Liver (tissue), 8 donors: ENCODE measurements at regions not wholly inside any gene's neighbourhood (a gene's known extent, or its start where the extent isn't known, plus 50 kb on each side); places are given as distances from the start of the nearest gene placed in this dataset.

ENCODE experiments used
- DNase-seq: peaks from one replicate; pipeline ENCODE4 v3.0.0-alpha.2; 2017; ENCODE audit warnings: low spot score
- H3K27ac ChIP-seq, 2 donors: one replicate each; pipeline ENCODE4 v1.7.0; 2013; ENCODE audit warnings: inconsistent platforms in 2 of 2, low read length in 2 of 2, control low read depth in 1 of 2, low read depth in 1 of 2, mild to moderate bottlenecking in 1 of 2
- H3K27me3 ChIP-seq, 4 donors: one replicate each; pipeline versions ENCODE4 v1.6.1 to v1.7.0; 2013; ENCODE audit warnings: low read length in 3 of 4, inconsistent platforms in 1 of 4, mild to moderate bottlenecking in 1 of 4, moderate library complexity in 1 of 4; ENCODE audit not compliant: control insufficient read depth in 4 of 4, insufficient read depth in 4 of 4
- H3K36me3 ChIP-seq, 4 donors: one replicate each; pipeline versions ENCODE4 v1.6.1 to v1.7.0; 2013; ENCODE audit warnings: low read length in 3 of 4, mild to moderate bottlenecking in 3 of 4, low read depth in 1 of 4, moderate library complexity in 1 of 4; ENCODE audit not compliant: control insufficient read depth in 4 of 4, insufficient read depth in 3 of 4
- H3K4me1 ChIP-seq, 4 donors: one replicate each; pipeline versions ENCODE4 v1.6.1 to v1.7.0; 2013; ENCODE audit warnings: low read length in 3 of 4, mild to moderate bottlenecking in 3 of 4, moderate library complexity in 1 of 4; ENCODE audit not compliant: control insufficient read depth in 4 of 4, insufficient read depth in 4 of 4
- H3K4me3 ChIP-seq, 3 donors: one replicate each; pipeline versions ENCODE4 v1.6.1 to v1.7.0; 2013; ENCODE audit warnings: low read length in 3 of 3, control low read depth in 1 of 3, low read depth in 1 of 3, mild to moderate bottlenecking in 1 of 3
- H3K9ac ChIP-seq, 2 donors: one replicate each; pipeline ENCODE4 v1.7.0; 2013; ENCODE audit warnings: low read length in 2 of 2, mild to moderate bottlenecking in 2 of 2, moderate library complexity in 2 of 2, control low read depth in 1 of 2, low read depth in 1 of 2
- H3K9me3 ChIP-seq, 4 donors: one replicate each; pipeline versions ENCODE4 v1.6.1 to v1.7.0; 2013; ENCODE audit warnings: low read length in 3 of 4; ENCODE audit not compliant: control insufficient read depth in 4 of 4
- ATF3 ChIP-seq: IDR thresholded peaks from 2 replicates; pipeline ENCODE4 v1.6.1; 2016; ENCODE audit warnings: antibody characterized with exemption
- CTCF ChIP-seq: fragments of 150-350 bp; IDR thresholded peaks from 2 replicates; pipeline ENCODE4 v1.5.1; 2017; ENCODE audit warnings: improper control_type of control experiment, low read depth, low read length; ENCODE audit not compliant: missing input control
- EGR1 ChIP-seq, 2 donors: IDR thresholded peaks; 2 replicates each; pipeline ENCODE4 v1.6.1; 2016 to 2018; ENCODE audit warnings: antibody characterized with exemption in 2 of 2, low read depth in 2 of 2
- GABPA ChIP-seq, 2 donors: IDR thresholded peaks in 1 of 2; conservative IDR thresholded peaks in 1 of 2; 2 replicates each; pipeline ENCODE4 v1.6.1; 2016; ENCODE audit warnings: antibody characterized with exemption in 2 of 2, mild to moderate bottlenecking in 1 of 2, moderate library complexity in 1 of 2
- HNF4A ChIP-seq, 2 donors: conservative IDR thresholded peaks; 2 replicates each; pipeline ENCODE4 v1.6.1; 2016; ENCODE audit warnings: antibody characterized with exemption in 2 of 2, mild to moderate bottlenecking in 2 of 2
- HNF4G ChIP-seq: IDR thresholded peaks from 2 replicates; pipeline ENCODE4 v1.6.1; 2016; ENCODE audit warnings: antibody characterized with exemption
- JUND ChIP-seq, 2 donors: IDR thresholded peaks; 2 replicates each; pipeline ENCODE4 v1.6.1; 2016; ENCODE audit warnings: antibody characterized with exemption in 2 of 2
- MAX ChIP-seq: IDR thresholded peaks from 2 replicates; pipeline ENCODE4 v1.6.1; 2016; ENCODE audit warnings: antibody characterized with exemption
- RAD21 ChIP-seq, 2 donors: IDR thresholded peaks; 2 replicates each; pipeline ENCODE4 v1.6.1; 2016; ENCODE audit warnings: antibody characterized with exemption in 2 of 2, mild to moderate bottlenecking in 2 of 2
- REST ChIP-seq: IDR thresholded peaks from 2 replicates; pipeline ENCODE4 v1.6.1; 2016; ENCODE audit warnings: antibody characterized with exemption, mild to moderate bottlenecking
- RXRA ChIP-seq, 2 donors: IDR thresholded peaks; 2 replicates each; pipeline ENCODE4 v1.6.1; 2017 to 2018; ENCODE audit warnings: antibody characterized with exemption in 2 of 2, mild to moderate bottlenecking in 1 of 2
- SP1 ChIP-seq: IDR thresholded peaks from 2 replicates; pipeline ENCODE4 v1.6.1; 2018; ENCODE audit warnings: antibody characterized with exemption, mild to moderate bottlenecking
- YY1 ChIP-seq: IDR thresholded peaks from 2 replicates; pipeline ENCODE4 v1.6.1; 2016; ENCODE audit warnings: antibody characterized with exemption, mild to moderate bottlenecking
- ZBTB33 ChIP-seq: IDR thresholded peaks from 2 replicates; pipeline ENCODE4 v1.6.1; 2016; ENCODE audit warnings: antibody characterized with exemption
- WGBS: extraction: QIAGEN DNeasy Blood & Tissue Kit; methylation state at CpG from one replicate; pipeline ENCODE4 v1.1.7; 2013; 5-methylcytosine and 5-hydroxymethylcytosine counted together
- donor health status: healthy.
- donor health status: healthy.
- donor health status: healthy.
- donor health status: healthy.
- donor health status: healthy.

GRCh38 chrX:66900886-66901285 is 262.0 kb upstream of the EDA2R start:
- H3K27ac ChIP-seq = no peak overlapping the region
- peaks cover 0 to 3% (median 0%) of the 10 kb centered on the region in 4 donors for H3K27me3 ChIP-seq
- no peaks in the 10 kb centered on the region for H3K9me3 ChIP-seq
- DNase-seq = no peak
- no peak overlapping the region for H3K9ac ChIP-seq
- TF ChIP-seq RXRA (IDR thresholded peaks at IDR 0.05) (peak in 1 of 2 donors; percentile 41), HNF4G (peak; percentile 71), ATF3 (no peak), JUND (IDR thresholded peaks at IDR 0.05) (peak in 1 of 2 donors; percentile 14), REST (no peak), RAD21 (IDR thresholded peaks at IDR 0.05) (peak; percentile 17 to 39), MAX (peak; percentile 24), ZBTB33 (no peak), SP1 (peak; percentile 37), HNF4A (conservative IDR thresholded peaks at IDR 0.05) (peak; percentile 91 to 94), GABPA (IDR thresholded peaks at IDR 0.05 in 1 of 2, conservative IDR thresholded peaks at IDR 0.05 in 1 of 2) (no peak)
- H3K4me3 ChIP-seq = peak overlapping the region in 1 of 3 donors; percentile 26
- no peaks in the 10 kb centered on the region for H3K36me3 ChIP-seq
- H3K4me1 ChIP-seq = peaks cover 0 to 7% (median 4%) of the 10 kb centered on the region in 4 donors

- Histone ChIP-seq H3K9ac (no peak overlapping the region), H3K4me1 (no peaks in the 10 kb centered on the region), H3K9me3 (no peaks in the 10 kb centered on the region), H3K4me3 (no peak overlapping the region), H3K36me3 (no peaks in the 10 kb centered on the region), H3K27me3 (no peaks in the 10 kb centered on the region), H3K27ac (no peak overlapping the region)
- TF ChIP-seq RXRA (IDR thresholded peaks at IDR 0.05) = no peak
- TF ChIP-seq MAX = no peak
- no peak for TF ChIP-seq EGR1 (IDR thresholded peaks at IDR 0.05; ENCODE audit: low read depth in 2 of 2)
- WGBS = 43% methylated on average over 2 of the region's 2 CpGs
- DNase-seq = no peak
These were observed 253.1 kb upstream of the EDA2R start for GRCh38 chrX:66892004-66892403.

GRCh38 chrX:66889418-66889817 is 250.5 kb upstream of the EDA2R start:
- H3K4me1 ChIP-seq = no peaks in the 10 kb centered on the region
- H3K27me3 ChIP-seq = no peaks in the 10 kb centered on the region
- H3K4me3 ChIP-seq = no peak overlapping the region
- H3K36me3 ChIP-seq = no peaks in the 10 kb centered on the region
- no peak overlapping the region for H3K27ac ChIP-seq
- no peak overlapping the region for H3K9ac ChIP-seq
- 49% methylated on average over 2 of the region's 2 CpGs for WGBS
- no peak for DNase-seq
- no peaks in the 10 kb centered on the region for H3K9me3 ChIP-seq
- TF ChIP-seq ZBTB33 (no peak), CTCF (no peak), RAD21 (IDR thresholded peaks at IDR 0.05) (peak in 1 of 2 donors; percentile 21), MAX (no peak), RXRA (IDR thresholded peaks at IDR 0.05) (peak; percentile 51 to 56), YY1 (peak; percentile 26), HNF4A (conservative IDR thresholded peaks at IDR 0.05) (peak; percentile 37 to 48), GABPA (IDR thresholded peaks at IDR 0.05 in 1 of 2, conservative IDR thresholded peaks at IDR 0.05 in 1 of 2) (peak; percentile 14 to 42)
